Trophoblast cell (in vitro differentiated cells and primary cell): ENCODE measurements at regions not wholly inside any gene's neighbourhood (a gene's known extent, or its start where the extent isn't known, plus 50 kb on each side); places are given as distances from the start of the nearest gene placed in this dataset.

Experiments used
- DNase-seq, 2 donors: peaks; one replicate each; pipeline ENCODE4 v3.0.0-alpha.2; 2016
- H2AFZ ChIP-seq: 2 replicates; pipeline ENCODE4 v1.6.1; 2013; ENCODE audit warnings: low read length, moderate library complexity, mild to moderate bottlenecking; ENCODE audit not compliant: insufficient read depth, poor library complexity
- H2AK5ac ChIP-seq: 2 replicates; pipeline ENCODE4 v1.6.1; 2013; ENCODE audit warnings: mild to moderate bottlenecking, low read length
- H2BK120ac ChIP-seq: 2 replicates; pipeline ENCODE4 v1.6.1; 2013; ENCODE audit warnings: low read length, mild to moderate bottlenecking, moderate library complexity; ENCODE audit not compliant: insufficient read depth, poor library complexity
- H2BK12ac ChIP-seq: 2 replicates; pipeline ENCODE4 v1.6.1; 2013; ENCODE audit warnings: mild to moderate bottlenecking, low read length, moderate library complexity
- H2BK5ac ChIP-seq: 2 replicates; pipeline ENCODE4 v1.6.1; 2013; ENCODE audit warnings: low read length, low read depth, moderate library complexity, mild to moderate bottlenecking; ENCODE audit not compliant: poor library complexity
- H3K14ac ChIP-seq: 2 replicates; pipeline ENCODE4 v1.6.1; 2013; ENCODE audit warnings: mild to moderate bottlenecking, low read length
- H3K18ac ChIP-seq: 2 replicates; pipeline ENCODE4 v1.6.1; 2013; ENCODE audit warnings: mild to moderate bottlenecking, low read length
- H3K23ac ChIP-seq: 2 replicates; pipeline ENCODE4 v1.6.1; 2013; ENCODE audit warnings: low read length
- H3K27ac ChIP-seq: 2 replicates; pipeline ENCODE4 v1.5.1; 2013; ENCODE audit warnings: low read depth, mild to moderate bottlenecking, inconsistent platforms, low read length, moderate library complexity
- H3K27me3 ChIP-seq: 2 replicates; pipeline ENCODE4 v1.6.1; 2013; ENCODE audit warnings: inconsistent platforms, mild to moderate bottlenecking, low read length, moderate library complexity; ENCODE audit not compliant: insufficient read depth
- H3K36me3 ChIP-seq, 2 experiments: 1 replicate in 1 of 2; 2 replicates in 1 of 2; pipeline ENCODE4 v1.6.1; 2013; ENCODE audit warnings: low read length in 2 of 2, mild to moderate bottlenecking in 2 of 2, moderate library complexity in 1 of 2; ENCODE audit not compliant: insufficient read depth in 2 of 2, control insufficient read depth in 1 of 2
- H3K4ac ChIP-seq: 2 replicates; pipeline ENCODE4 v1.6.1; 2013; ENCODE audit warnings: low read depth, mild to moderate bottlenecking, low read length, moderate library complexity
- H3K4me1 ChIP-seq, 2 experiments: 1 replicate in 1 of 2; 2 replicates in 1 of 2; pipeline ENCODE4 v1.6.1; 2013; ENCODE audit warnings: low read length in 2 of 2, mild to moderate bottlenecking in 2 of 2, moderate library complexity in 1 of 2; ENCODE audit not compliant: insufficient read depth in 2 of 2, control insufficient read depth in 1 of 2
- H3K4me2 ChIP-seq: 2 replicates; pipeline ENCODE4 v1.6.1; 2013; ENCODE audit warnings: inconsistent platforms, mild to moderate bottlenecking, low read length, moderate library complexity
- H3K4me3 ChIP-seq: 2 replicates; pipeline ENCODE4 v1.5.1; 2013; ENCODE audit warnings: mild to moderate bottlenecking, low read depth, low read length, inconsistent platforms
- H3K79me1 ChIP-seq: one replicate; pipeline ENCODE4 v1.6.1; 2013; ENCODE audit warnings: low read length
- H3K79me2 ChIP-seq: 2 replicates; pipeline ENCODE4 v1.6.1; 2013; ENCODE audit warnings: low read length, mild to moderate bottlenecking; ENCODE audit not compliant: control insufficient read depth, insufficient read depth, poor library complexity
- H3K9ac ChIP-seq: 2 replicates; pipeline ENCODE4 v1.6.1; 2013; ENCODE audit warnings: mild to moderate bottlenecking, low read length
- H3K9me3 ChIP-seq: 2 replicates; pipeline ENCODE4 v1.6.1; 2013; ENCODE audit warnings: low read depth, mild to moderate bottlenecking, control low read depth, inconsistent platforms, low read length; ENCODE audit not compliant: insufficient read depth
- H4K12ac ChIP-seq: 2 replicates; pipeline ENCODE4 v1.6.1; 2013; ENCODE audit warnings: low read depth, mild to moderate bottlenecking, low read length, moderate library complexity
- H4K8ac ChIP-seq: 2 replicates; pipeline ENCODE4 v1.6.1; 2013; ENCODE audit warnings: low read depth, mild to moderate bottlenecking, low read length, moderate library complexity
- H4K91ac ChIP-seq: one replicate; pipeline ENCODE4 v1.6.1; 2013; ENCODE audit warnings: low read depth, mild to moderate bottlenecking, low read length, moderate library complexity
- WGBS: extraction: QIAGEN DNeasy Blood & Tissue Kit; methylation state at CpG from one replicate; pipeline ENCODE4 v1.1.7; 2013; ENCODE audit warnings: missing lambda C conversion rate; ENCODE audit not compliant: insufficient read length, insufficient coverage; ENCODE audit errors: extremely low coverage; 5-methylcytosine and 5-hydroxymethylcytosine counted together

DNA sequence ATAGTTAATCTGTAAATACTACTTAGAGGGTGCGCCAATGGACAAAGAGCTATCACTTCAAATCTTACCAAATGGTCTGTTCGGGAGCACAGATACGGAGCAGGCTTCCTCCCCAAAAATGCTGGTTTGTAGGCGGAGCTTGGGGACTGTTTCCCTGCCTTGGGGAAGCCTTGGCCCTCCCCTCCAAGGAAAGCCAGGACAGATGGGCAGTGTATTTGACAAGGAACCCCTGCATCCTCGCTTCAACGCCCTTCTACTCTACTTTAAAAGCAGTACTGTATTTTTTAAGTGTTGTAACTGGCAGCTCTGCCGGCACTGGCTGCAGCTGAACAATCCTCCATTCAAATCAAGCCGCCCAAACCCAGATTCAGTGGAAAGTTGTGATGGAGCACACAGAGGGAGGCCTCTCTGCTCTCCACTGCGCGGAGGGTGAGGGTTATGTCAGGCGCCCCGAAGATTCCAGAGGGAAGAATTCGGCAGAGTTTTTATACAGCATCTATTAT is 83.1 kb upstream of the FNDC3B start:
- H4K91ac ChIP-seq = no peak overlapping the region
- no peaks in the 10 kb centered on the region for H3K4me1 ChIP-seq
- H3K4ac ChIP-seq = no peak overlapping the region
- no peak overlapping the region for H3K18ac ChIP-seq
- H3K9ac ChIP-seq = no peak overlapping the region
- no peak overlapping the region for H2AK5ac ChIP-seq
- H3K4me2 ChIP-seq = no peak overlapping the region
- no peak overlapping the region for H3K14ac ChIP-seq
- no peak overlapping the region for H2BK5ac ChIP-seq
- WGBS = no CpG with 5 or more reads among the region's 13 CpGs
- H2AFZ ChIP-seq = no peak overlapping the region
- no peaks in the 10 kb centered on the region for H3K27me3 ChIP-seq
- H2BK12ac ChIP-seq = no peak overlapping the region
- no peak for DNase-seq
- no peak overlapping the region for H3K23ac ChIP-seq
- no peak overlapping the region for H2BK120ac ChIP-seq
- no peak overlapping the region for H3K4me3 ChIP-seq
- no peak overlapping the region for H3K27ac ChIP-seq
- no peaks in the 10 kb centered on the region for H3K79me2 ChIP-seq
- H4K8ac ChIP-seq = no peak overlapping the region
- no peaks in the 10 kb centered on the region for H3K36me3 ChIP-seq
- no peaks in the 10 kb centered on the region for H3K9me3 ChIP-seq
- no peak overlapping the region for H4K12ac ChIP-seq
- H3K79me1 ChIP-seq = no peaks in the 10 kb centered on the region

DNA sequence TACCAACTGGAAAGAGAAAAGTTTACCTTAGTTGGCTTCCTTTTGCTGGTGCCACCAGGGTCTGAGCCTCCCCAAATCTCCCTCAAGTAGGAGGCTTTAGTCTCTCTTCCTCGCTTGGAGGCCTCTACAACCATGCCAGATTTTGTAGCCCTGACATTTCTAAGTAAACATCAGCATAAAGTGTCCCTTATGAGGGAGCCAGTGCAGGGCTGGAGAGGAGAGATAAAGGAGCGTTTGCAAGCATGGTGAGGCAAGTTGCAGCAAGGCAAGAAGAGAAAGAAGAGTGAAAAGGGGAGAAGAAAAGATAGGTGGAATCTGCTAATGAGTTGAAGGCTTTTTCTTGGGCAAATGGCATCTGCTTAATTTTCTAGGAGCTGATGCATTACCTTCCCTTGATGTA is 82.7 kb upstream of the FNDC3B start:
- H3K79me2 ChIP-seq = no peaks in the 10 kb centered on the region
- H4K12ac ChIP-seq = no peak overlapping the region
- no peaks in the 10 kb centered on the region for H3K27me3 ChIP-seq
- H2BK5ac ChIP-seq = no peak overlapping the region
- no peaks in the 10 kb centered on the region for H3K4me1 ChIP-seq
- no peak overlapping the region for H3K4me2 ChIP-seq
- H2AFZ ChIP-seq = no peak overlapping the region
- H2BK12ac ChIP-seq = no peak overlapping the region
- no CpG with 5 or more reads among the region's 2 CpGs for WGBS
- no peak overlapping the region for H3K4ac ChIP-seq
- H3K9me3 ChIP-seq = no peaks in the 10 kb centered on the region
- no peaks in the 10 kb centered on the region for H3K36me3 ChIP-seq
- no peak overlapping the region for H3K27ac ChIP-seq
- no peak overlapping the region for H3K14ac ChIP-seq
- H3K9ac ChIP-seq = no peak overlapping the region
- no peak overlapping the region for H4K8ac ChIP-seq
- no peak overlapping the region for H3K18ac ChIP-seq
- no peak for DNase-seq
- H3K23ac ChIP-seq = no peak overlapping the region
- H2AK5ac ChIP-seq = no peak overlapping the region
- no peak overlapping the region for H3K4me3 ChIP-seq
- no peak overlapping the region for H2BK120ac ChIP-seq
- no peaks in the 10 kb centered on the region for H3K79me1 ChIP-seq
- H4K91ac ChIP-seq = no peak overlapping the region

DNA sequence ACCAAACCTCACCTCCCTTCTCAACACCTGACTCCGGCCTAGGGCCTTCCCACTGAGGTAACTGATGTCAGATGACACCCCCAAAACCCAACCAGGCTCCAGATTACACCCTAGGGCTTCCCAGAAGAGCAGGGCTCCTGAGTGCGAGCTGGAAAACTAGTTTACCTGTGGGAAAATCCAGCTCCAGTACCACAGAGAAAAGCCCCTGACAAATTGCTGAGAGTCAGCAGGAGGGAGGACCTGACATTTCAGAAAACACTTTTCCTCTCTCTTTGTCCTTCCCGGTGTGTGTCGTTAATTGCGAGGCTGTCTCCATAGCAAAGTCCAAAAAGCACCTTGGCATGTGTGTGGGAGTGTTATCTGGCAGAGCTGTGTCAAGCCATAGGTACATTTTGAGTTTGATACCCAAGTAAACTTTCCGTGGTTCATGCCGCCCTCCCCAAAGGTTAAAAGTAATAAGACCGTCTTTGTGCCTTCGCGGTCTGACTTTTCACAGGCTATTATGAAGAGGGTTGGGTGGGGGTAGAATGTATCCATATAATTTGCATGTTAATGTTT is 79.8 kb upstream of the FNDC3B start:
- DNase-seq = no peak
- Histone ChIP-seq H3K79me1 (no peaks in the 10 kb centered on the region), H3K27me3 (no peaks in the 10 kb centered on the region), H2AFZ (no peak overlapping the region), H3K27ac (no peak overlapping the region), H3K9me3 (no peaks in the 10 kb centered on the region), H2BK5ac (no peak overlapping the region), H3K18ac (no peak overlapping the region), H2AK5ac (no peak overlapping the region), H3K4me3 (no peak overlapping the region), H3K9ac (no peak overlapping the region), H3K36me3 (no peaks in the 10 kb centered on the region), H3K4me1 (no peaks in the 10 kb centered on the region), H4K8ac (no peak overlapping the region), H2BK120ac (no peak overlapping the region), H2BK12ac (no peak overlapping the region), H3K14ac (no peak overlapping the region), H3K4me2 (no peak overlapping the region), H4K12ac (no peak overlapping the region), H4K91ac (no peak overlapping the region), H3K4ac (no peak overlapping the region), H3K79me2 (no peaks in the 10 kb centered on the region), H3K23ac (no peak overlapping the region)
- no CpG with 5 or more reads among the region's 10 CpGs for WGBS

DNA sequence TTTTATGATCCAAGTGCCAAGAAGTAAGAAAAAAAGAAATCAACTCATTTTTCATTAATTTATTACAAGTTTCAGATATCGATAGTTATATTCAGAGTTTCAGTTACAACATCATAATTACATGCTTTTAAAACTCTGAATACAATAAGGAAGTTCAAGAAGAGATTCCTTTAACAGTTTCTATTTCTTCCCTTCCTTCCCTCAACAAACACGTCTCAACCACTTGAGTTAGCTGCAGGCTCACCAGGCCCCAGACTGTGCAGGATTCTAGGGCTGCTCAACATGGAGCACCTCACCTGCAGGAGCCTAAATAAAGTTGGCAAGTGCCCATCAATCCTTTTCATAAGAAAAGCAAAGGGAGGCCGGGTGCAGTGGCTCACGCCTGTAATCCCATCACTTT is 79.2 kb upstream of the FNDC3B start:
- no peaks in the 10 kb centered on the region for H3K4me1 ChIP-seq
- H2AK5ac ChIP-seq = no peak overlapping the region
- H3K9ac ChIP-seq = no peak overlapping the region
- H3K27ac ChIP-seq = no peak overlapping the region
- H3K14ac ChIP-seq = no peak overlapping the region
- H3K4me2 ChIP-seq = no peak overlapping the region
- no CpG with 5 or more reads among the region's 4 CpGs for WGBS
- H2BK5ac ChIP-seq = no peak overlapping the region
- no peak overlapping the region for H3K4ac ChIP-seq
- no peak overlapping the region for H4K12ac ChIP-seq
- no peak overlapping the region for H3K18ac ChIP-seq
- DNase-seq = no peak
- H3K79me1 ChIP-seq = no peaks in the 10 kb centered on the region
- no peak overlapping the region for H4K91ac ChIP-seq
- no peak overlapping the region for H3K4me3 ChIP-seq
- no peak overlapping the region for H2AFZ ChIP-seq
- H2BK120ac ChIP-seq = no peak overlapping the region
- H3K27me3 ChIP-seq = no peaks in the 10 kb centered on the region
- no peak overlapping the region for H3K23ac ChIP-seq
- no peaks in the 10 kb centered on the region for H3K79me2 ChIP-seq
- H3K9me3 ChIP-seq = no peaks in the 10 kb centered on the region
- no peak overlapping the region for H2BK12ac ChIP-seq
- H4K8ac ChIP-seq = no peak overlapping the region
- H3K36me3 ChIP-seq = no peaks in the 10 kb centered on the region
